Osteoblast (primary cell): ENCODE measurements at regions not wholly inside any gene's neighbourhood (a gene's known extent, or its start where the extent isn't known, plus 50 kb on each side); places are given as distances from the start of the nearest gene placed in this dataset.

Experiments used
- DNase-seq: peaks from one replicate; pipeline ENCODE4 v3.0.0; 2011; ENCODE audit warnings: low spot score, mixed read lengths; ENCODE audit not compliant: insufficient read length; ENCODE audit errors: missing footprints
- H2AFZ ChIP-seq: 2 replicates; pipeline ENCODE4 v1.6.0; 2011; ENCODE audit warnings: mild to moderate bottlenecking, low read length
- H3K27ac ChIP-seq: 2 replicates; pipeline ENCODE4 v1.5.1; 2011; ENCODE audit warnings: mild to moderate bottlenecking, low read depth, low read length, moderate library complexity
- H3K27me3 ChIP-seq: 2 replicates; pipeline ENCODE4 v1.6.0; 2012; ENCODE audit warnings: mild to moderate bottlenecking, control low read depth, inconsistent platforms, low read length, moderate library complexity; ENCODE audit not compliant: insufficient read depth
- H3K36me3 ChIP-seq: 2 replicates; pipeline ENCODE4 v1.5.1; 2011; ENCODE audit warnings: mild to moderate bottlenecking, low read length, control low read depth, moderate library complexity; ENCODE audit not compliant: insufficient read depth
- H3K4me1 ChIP-seq: 2 replicates; pipeline ENCODE4 v1.5.1; 2011; ENCODE audit warnings: mild to moderate bottlenecking, low read length, control low read depth, moderate library complexity; ENCODE audit not compliant: insufficient read depth
- H3K4me2 ChIP-seq: 2 replicates; pipeline ENCODE4 v1.6.0; 2011; ENCODE audit warnings: mild to moderate bottlenecking, low read length; ENCODE audit not compliant: insufficient read depth
- H3K4me3 ChIP-seq: fragments of 200-600 bp; sonication (generic); 3 replicates; pipeline ENCODE4 v1.5.1; 2012; ENCODE audit warnings: mild to moderate bottlenecking, low read length, inconsistent platforms; ENCODE audit not compliant: insufficient read depth
- H3K79me2 ChIP-seq: 2 replicates; pipeline ENCODE4 v1.6.0; 2012; ENCODE audit warnings: mild to moderate bottlenecking, low read length, control low read depth, inconsistent platforms; ENCODE audit not compliant: insufficient read depth
- H3K9me3 ChIP-seq: 2 replicates; pipeline ENCODE4 v1.5.1; 2011; ENCODE audit warnings: low read depth, low read length, control low read depth
- H4K20me1 ChIP-seq: 2 replicates; pipeline ENCODE4 v1.6.0; 2012; ENCODE audit warnings: mild to moderate bottlenecking, low read length, control low read depth; ENCODE audit not compliant: insufficient read depth
- CTCF ChIP-seq: IDR thresholded peaks from 2 replicates; pipeline ENCODE4 v1.5.1; 2011; ENCODE audit warnings: mild to moderate bottlenecking, low read depth, low read length, moderate library complexity; ENCODE audit errors: extremely low read depth

GRCh38 chr4:38344929-38345328 lies 319.1 kb upstream of the KLF3 start:
- no peak overlapping the region for H3K4me3 ChIP-seq
- no peak for TF ChIP-seq CTCF
- H3K4me2 ChIP-seq: no peak overlapping the region
- H3K36me3 ChIP-seq: no peaks in the 10 kb centered on the region
- H3K4me1 ChIP-seq: no peaks in the 10 kb centered on the region
- H4K20me1 ChIP-seq: no peaks in the 10 kb centered on the region
- no peaks in the 10 kb centered on the region for H3K79me2 ChIP-seq
- peaks cover 3% of the 10 kb centered on the region for H3K27me3 ChIP-seq
- H2AFZ ChIP-seq: no peak overlapping the region
- H3K9me3 ChIP-seq: no peaks in the 10 kb centered on the region
- DNase-seq: no peak
- H3K27ac ChIP-seq: no peak overlapping the region

GRCh38 chr4:38347251-38347650 lies 316.7 kb upstream of the KLF3 start:
- no peak for DNase-seq
- Histone ChIP-seq H3K27me3 (peaks cover 3% of the 10 kb centered on the region), H3K4me2 (no peak overlapping the region), H3K4me3 (no peak overlapping the region), H2AFZ (no peak overlapping the region), H3K79me2 (no peaks in the 10 kb centered on the region), H3K27ac (no peak overlapping the region), H3K4me1 (no peaks in the 10 kb centered on the region), H4K20me1 (no peaks in the 10 kb centered on the region), H3K36me3 (no peaks in the 10 kb centered on the region), H3K9me3 (no peaks in the 10 kb centered on the region)
- no peak for TF ChIP-seq CTCF

- H3K4me3 ChIP-seq: no peak overlapping the region
- no peaks in the 10 kb centered on the region for H4K20me1 ChIP-seq
- TF ChIP-seq CTCF: no peak
- no peak overlapping the region for H3K4me2 ChIP-seq
- H3K79me2 ChIP-seq: no peaks in the 10 kb centered on the region
- no peaks in the 10 kb centered on the region for H3K4me1 ChIP-seq
- H3K36me3 ChIP-seq: no peaks in the 10 kb centered on the region
- peaks cover 3% of the 10 kb centered on the region for H3K9me3 ChIP-seq
- DNase-seq: no peak
- no peak overlapping the region for H2AFZ ChIP-seq
- no peak overlapping the region for H3K27ac ChIP-seq
- H3K27me3 ChIP-seq: no peaks in the 10 kb centered on the region
These were observed 309.6 kb upstream of the KLF3 start for GRCh38 chr4:38354421-38354820.

GRCh38 chr4:38354872-38355271 lies 309.1 kb upstream of the KLF3 start:
- no peak overlapping the region for H3K27ac ChIP-seq
- H4K20me1 ChIP-seq: no peaks in the 10 kb centered on the region
- no peaks in the 10 kb centered on the region for H3K27me3 ChIP-seq
- no peak overlapping the region for H2AFZ ChIP-seq
- H3K36me3 ChIP-seq: no peaks in the 10 kb centered on the region
- DNase-seq: no peak
- peaks cover 3% of the 10 kb centered on the region for H3K9me3 ChIP-seq
- no peaks in the 10 kb centered on the region for H3K4me1 ChIP-seq
- no peaks in the 10 kb centered on the region for H3K79me2 ChIP-seq
- TF ChIP-seq CTCF: no peak
- no peak overlapping the region for H3K4me2 ChIP-seq
- H3K4me3 ChIP-seq: no peak overlapping the region
